ENCODE measurements at regions not wholly inside any gene's neighbourhood (a gene's known extent, or its start where the extent isn't known, plus 50 kb on each side); places are given as distances from the start of the nearest gene placed in this dataset.
"Not testable (repeated sequence)": the region's sequence is repeated elsewhere in the genome, so short reads cannot be mapped to it uniquely, and the experiment has no call there.

DNA sequence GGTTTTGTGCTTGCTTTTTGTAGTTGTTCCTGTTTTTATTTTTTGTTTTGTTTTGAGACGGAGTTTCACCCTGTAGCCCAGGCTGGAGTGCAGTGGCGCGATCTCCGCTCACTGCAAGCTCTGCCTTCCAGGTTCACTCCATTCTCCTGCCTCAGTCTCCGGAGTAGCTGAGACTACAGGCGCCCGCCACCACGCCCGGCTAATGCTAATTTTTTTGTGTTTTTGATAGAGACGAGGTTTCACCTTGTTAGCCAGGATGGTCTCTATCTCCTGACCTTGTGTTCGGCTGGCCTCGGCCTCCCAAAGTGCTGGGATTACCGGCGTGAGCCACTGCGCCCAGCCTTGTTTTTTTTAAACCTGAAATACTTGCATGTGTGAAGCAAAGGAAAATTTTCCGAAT, 908.8 kb upstream of the PIK3C3 start:
- not testable (repeated sequence) for H3K9me3 Mint-ChIP-seq; H3K36me3 Mint-ChIP-seq (ENCODE audit: insufficient read depth); H3K27ac Mint-ChIP-seq; H3K4me3 Mint-ChIP-seq; H3K4me1 Mint-ChIP-seq (ENCODE audit: low read depth in 2 of 2); H3K27me3 Mint-ChIP-seq; DNase-seq; ATAC-seq (replicated peaks)

- Mint-ChIP-seq H3K27me3 (no peaks in the 10 kb centered on the region), H3K36me3 (ENCODE audit: insufficient read depth) (no peaks in the 10 kb centered on the region), H3K27ac (no peak overlapping the region), H3K9me3 (peaks cover 0 to 8% of the 10 kb centered on the region in 2 donors), H3K4me1 (ENCODE audit: low read depth in 2 of 2) (no peaks in the 10 kb centered on the region), H3K4me3 (no peak overlapping the region)
- ATAC-seq (replicated peaks) (no peak), DNase-seq (no peak)
Measured at GRCh38 chr18:41043876-41044275, 911.2 kb upstream of the PIK3C3 start.

DNA sequence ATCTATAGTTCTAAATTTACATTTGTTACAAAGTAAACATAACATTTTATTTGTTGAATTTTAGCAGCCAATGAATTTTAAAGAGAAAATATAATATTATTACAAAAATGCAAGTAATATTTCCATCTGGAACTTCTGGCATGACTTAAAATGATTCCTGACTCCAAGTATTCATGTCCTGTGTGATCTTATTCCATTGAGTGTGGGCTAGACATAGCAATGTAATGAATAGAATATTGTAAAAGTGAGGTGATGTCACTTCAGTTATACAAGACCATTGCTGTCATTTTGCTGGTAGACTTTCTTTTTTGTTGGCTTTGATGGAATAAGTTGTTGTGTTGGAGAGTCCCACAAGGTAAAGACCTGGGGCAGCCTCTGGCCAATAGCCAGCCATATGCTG, 912.2 kb upstream of the PIK3C3 start:
- Mint-ChIP-seq H3K27ac (no peak overlapping the region), H3K4me3 (no peak overlapping the region), H3K4me1 (ENCODE audit: low read depth in 2 of 2) (no peaks in the 10 kb centered on the region), H3K27me3 (no peaks in the 10 kb centered on the region), H3K36me3 (ENCODE audit: insufficient read depth) (no peaks in the 10 kb centered on the region), H3K9me3 (peaks cover 0 to 8% of the 10 kb centered on the region in 2 donors)
- DNase-seq (no peak), ATAC-seq (replicated peaks) (no peak)

GRCh38 chr18:41038071-41038470, 917.0 kb upstream of the PIK3C3 start:
- no peaks in the 10 kb centered on the region for H3K27me3 Mint-ChIP-seq
- H3K4me1 Mint-ChIP-seq (ENCODE audit: low read depth in 2 of 2), result no peaks in the 10 kb centered on the region
- H3K36me3 Mint-ChIP-seq (ENCODE audit: insufficient read depth), result no peaks in the 10 kb centered on the region
- no peak overlapping the region for H3K27ac Mint-ChIP-seq
- peaks cover 0 to 12% of the 10 kb centered on the region in 2 donors for H3K9me3 Mint-ChIP-seq
- DNase-seq (no peak), ATAC-seq (replicated peaks) (no peak)
- H3K4me3 Mint-ChIP-seq, result no peak overlapping the region

GRCh38 chr18:41036346-41036745, 918.7 kb upstream of the PIK3C3 start:
- Mint-ChIP-seq H3K27ac (no peak overlapping the region), H3K4me3 (no peak overlapping the region), H3K9me3 (peaks cover 0 to 14% of the 10 kb centered on the region in 2 donors), H3K27me3 (no peaks in the 10 kb centered on the region), H3K36me3 (ENCODE audit: insufficient read depth) (no peaks in the 10 kb centered on the region), H3K4me1 (ENCODE audit: low read depth in 2 of 2) (no peaks in the 10 kb centered on the region)
- DNase-seq, result no peak
- no peak for ATAC-seq (replicated peaks)

GRCh38 chr18:41034413-41034812, 920.6 kb upstream of the PIK3C3 start:
- Mint-ChIP-seq H3K36me3 (ENCODE audit: insufficient read depth) (no peaks in the 10 kb centered on the region), H3K27ac (no peak overlapping the region), H3K4me1 (ENCODE audit: low read depth in 2 of 2) (no peaks in the 10 kb centered on the region), H3K27me3 (no peaks in the 10 kb centered on the region), H3K4me3 (no peak overlapping the region), H3K9me3 (peaks cover 0 to 18% of the 10 kb centered on the region in 2 donors)
- ATAC-seq (replicated peaks) (no peak), DNase-seq (no peak)

DNA sequence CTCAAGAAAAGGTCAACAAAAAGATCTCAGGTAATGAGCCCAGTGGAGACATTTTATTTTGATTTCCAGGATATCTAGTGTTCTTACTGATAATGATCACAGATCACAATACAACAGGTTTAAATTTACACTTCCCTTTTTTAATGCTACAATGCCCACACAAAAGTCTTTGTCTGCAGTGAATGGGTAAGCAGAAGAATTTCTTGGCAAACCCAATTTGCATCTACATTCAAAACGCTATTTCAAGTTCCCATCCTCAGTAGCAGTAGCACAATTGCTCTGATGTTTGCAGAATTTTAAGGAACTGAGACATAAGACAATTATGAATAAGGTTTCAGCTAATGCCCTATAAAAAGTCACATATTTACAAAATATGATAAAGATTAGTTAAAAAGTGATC, 929.4 kb upstream of the PIK3C3 start:
- Mint-ChIP-seq H3K36me3 (ENCODE audit: insufficient read depth) (no peaks in the 10 kb centered on the region), H3K27ac (no peak overlapping the region), H3K27me3 (no peaks in the 10 kb centered on the region), H3K4me1 (ENCODE audit: low read depth in 2 of 2) (no peaks in the 10 kb centered on the region), H3K9me3 (peaks cover 0 to 1% of the 10 kb centered on the region in 2 donors), H3K4me3 (no peak overlapping the region)
- DNase-seq (no peak), ATAC-seq (replicated peaks) (no peak)

DNA sequence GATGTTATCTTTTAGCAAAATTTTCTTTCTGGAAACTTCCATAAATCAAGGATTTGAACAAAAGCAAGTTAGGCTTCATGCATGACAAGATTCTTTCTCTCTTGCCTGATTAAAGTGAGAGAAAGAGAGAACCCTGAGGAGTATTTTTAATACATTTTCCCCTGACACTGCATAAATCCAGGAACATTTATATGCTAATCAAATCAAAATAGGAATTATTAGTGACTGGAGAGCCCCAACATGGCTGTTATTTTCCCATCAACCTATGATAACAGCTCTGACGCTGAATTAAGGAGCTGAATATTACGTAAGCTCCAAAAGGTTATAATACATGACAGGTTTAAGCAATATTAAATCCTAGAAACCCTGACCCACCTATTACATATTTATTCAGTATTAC, 930.2 kb upstream of the PIK3C3 start:
- Mint-ChIP-seq H3K27ac (no peak overlapping the region), H3K36me3 (ENCODE audit: insufficient read depth) (no peaks in the 10 kb centered on the region), H3K27me3 (no peaks in the 10 kb centered on the region), H3K9me3 (no peaks in the 10 kb centered on the region), H3K4me1 (ENCODE audit: low read depth in 2 of 2) (no peaks in the 10 kb centered on the region), H3K4me3 (no peak overlapping the region)
- ATAC-seq (replicated peaks) (no peak), DNase-seq (no peak)

GRCh38 chr18:41022484-41022883, 932.5 kb upstream of the PIK3C3 start:
- H3K27ac Mint-ChIP-seq, result no peak overlapping the region
- no peak for ATAC-seq (replicated peaks)
- H3K27me3 Mint-ChIP-seq, result no peaks in the 10 kb centered on the region

GRCh38 chr18:41021089-41021488, 933.9 kb upstream of the PIK3C3 start:
- Mint-ChIP-seq H3K4me3 (no peak overlapping the region), H3K9me3 (peaks cover 2 to 5% of the 10 kb centered on the region in 2 donors), H3K36me3 (ENCODE audit: insufficient read depth) (no peaks in the 10 kb centered on the region), H3K4me1 (ENCODE audit: low read depth in 2 of 2) (no peaks in the 10 kb centered on the region), H3K27me3 (no peaks in the 10 kb centered on the region), H3K27ac (no peak overlapping the region)
- ATAC-seq (replicated peaks), result no peak
- no peak for DNase-seq

More at GRCh38 chr18:41022484-41022883, 932.5 kb upstream of the PIK3C3 start:
- no peaks in the 10 kb centered on the region for H3K4me1 Mint-ChIP-seq (ENCODE audit: low read depth in 2 of 2)
- DNase-seq, result no peak
- no peaks in the 10 kb centered on the region for H3K9me3 Mint-ChIP-seq
- H3K36me3 Mint-ChIP-seq (ENCODE audit: insufficient read depth), result no peaks in the 10 kb centered on the region
- H3K4me3 Mint-ChIP-seq, result no peak overlapping the region

GRCh38 chr18:41012194-41012593, 942.8 kb upstream of the PIK3C3 start:
- H3K36me3 Mint-ChIP-seq (ENCODE audit: insufficient read depth), result no peaks in the 10 kb centered on the region
- H3K4me1 Mint-ChIP-seq (ENCODE audit: low read depth in 2 of 2), result no peaks in the 10 kb centered on the region
- H3K4me3 Mint-ChIP-seq, result no peak overlapping the region
- H3K27me3 Mint-ChIP-seq, result no peaks in the 10 kb centered on the region
- ATAC-seq (replicated peaks) (no peak), DNase-seq (no peak)
- no peak overlapping the region for H3K27ac Mint-ChIP-seq
- H3K9me3 Mint-ChIP-seq, result peaks cover 6 to 19% of the 10 kb centered on the region in 2 donors

GRCh38 chr18:41009926-41010325, 945.1 kb upstream of the PIK3C3 start:
- DNase-seq (no peak), ATAC-seq (replicated peaks) (no peak)
- no peaks in the 10 kb centered on the region for H3K36me3 Mint-ChIP-seq (ENCODE audit: insufficient read depth)
- peaks cover 1 to 3% of the 10 kb centered on the region in 2 donors for H3K9me3 Mint-ChIP-seq
- H3K27me3 Mint-ChIP-seq, result no peaks in the 10 kb centered on the region
- H3K4me3 Mint-ChIP-seq, result no peak overlapping the region
- H3K27ac Mint-ChIP-seq, result no peak overlapping the region
- no peaks in the 10 kb centered on the region for H3K4me1 Mint-ChIP-seq (ENCODE audit: low read depth in 2 of 2)

DNA sequence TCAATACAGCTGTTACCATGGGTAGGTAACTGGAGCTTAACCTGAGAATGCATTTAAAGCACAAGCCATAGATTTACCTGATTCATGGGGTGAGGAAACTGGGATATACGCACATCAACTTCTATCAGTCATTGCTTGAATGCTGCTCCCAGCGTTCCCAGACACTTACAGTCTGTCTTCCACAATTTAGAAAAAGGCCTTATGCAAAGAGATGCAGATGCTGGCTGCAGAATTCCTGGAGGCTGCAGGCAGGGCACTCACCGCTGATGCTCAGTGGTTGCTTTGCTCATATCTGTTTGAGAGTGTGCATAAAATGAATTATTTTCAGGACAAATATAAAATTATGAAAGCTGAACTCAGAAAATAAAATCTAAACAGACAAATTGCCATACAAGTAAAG, 950.7 kb upstream of the PIK3C3 start:
- no peak overlapping the region for H3K4me3 Mint-ChIP-seq
- no peaks in the 10 kb centered on the region for H3K36me3 Mint-ChIP-seq (ENCODE audit: insufficient read depth)
- H3K9me3 Mint-ChIP-seq, result peaks cover 2 to 18% of the 10 kb centered on the region in 2 donors
- no peaks in the 10 kb centered on the region for H3K27me3 Mint-ChIP-seq
- H3K4me1 Mint-ChIP-seq (ENCODE audit: low read depth in 2 of 2), result no peaks in the 10 kb centered on the region
- no peak overlapping the region for H3K27ac Mint-ChIP-seq
- DNase-seq, result no peak
- ATAC-seq (replicated peaks), result no peak

- DNase-seq, result no peak
- H3K27me3 Mint-ChIP-seq, result no peaks in the 10 kb centered on the region
- peaks cover 5 to 38% of the 10 kb centered on the region in 2 donors for H3K9me3 Mint-ChIP-seq
- no peaks in the 10 kb centered on the region for H3K36me3 Mint-ChIP-seq (ENCODE audit: insufficient read depth)
- ATAC-seq (replicated peaks), result no peak
- no peak overlapping the region for H3K4me3 Mint-ChIP-seq
- no peak overlapping the region for H3K27ac Mint-ChIP-seq
- H3K4me1 Mint-ChIP-seq (ENCODE audit: low read depth in 2 of 2), result no peaks in the 10 kb centered on the region
Measured at GRCh38 chr18:40995529-40995928, 959.5 kb upstream of the PIK3C3 start.

- Mint-ChIP-seq H3K4me1 (ENCODE audit: low read depth in 2 of 2) (no peaks in the 10 kb centered on the region), H3K36me3 (ENCODE audit: insufficient read depth) (no peaks in the 10 kb centered on the region), H3K27me3 (no peaks in the 10 kb centered on the region), H3K9me3 (peaks cover 5 to 26% of the 10 kb centered on the region in 2 donors), H3K4me3 (no peak overlapping the region), H3K27ac (no peak overlapping the region)
- DNase-seq (no peak), ATAC-seq (replicated peaks) (no peak)
Measured at GRCh38 chr18:40993363-40993762, 961.7 kb upstream of the PIK3C3 start.
